SKM-1 treated with dmso at 0.1 percent for 144 hours (cell line): ENCODE measurements at regions not wholly inside any gene's neighbourhood (a gene's known extent, or its start where the extent isn't known, plus 50 kb on each side); places are given as distances from the start of the nearest gene placed in this dataset.

Experiments
- DNase-seq: peaks from one replicate; lab custom pipeline; 2025; ENCODE audit not compliant: unreplicated experiment; lab: John Stamatoyannopoulos, UW

GRCh38 chr4:157887316-157887715 lies 285.5 kb downstream of the GASK1B start:
- no peak for DNase-seq

- DNase-seq = no peak
Measured at GRCh38 chr4:157886645-157887044, 286.2 kb downstream of the GASK1B start.

GRCh38 chr4:157885811-157886210 lies 287.0 kb downstream of the GASK1B start:
- no peak for DNase-seq

GRCh38 chr4:157882901-157883300 lies 289.9 kb downstream of the GASK1B start:
- DNase-seq = no peak

GRCh38 chr4:157880761-157881160 lies 292.1 kb downstream of the GASK1B start:
- DNase-seq = no peak

- DNase-seq = no peak
Measured at GRCh38 chr4:157854819-157855218, 318.0 kb downstream of the GASK1B start.

- no peak for DNase-seq
Measured at GRCh38 chr4:157840648-157841047, 332.2 kb downstream of the GASK1B start.

GRCh38 chr4:157840034-157840433 lies 332.8 kb downstream of the GASK1B start:
- no peak for DNase-seq

- DNase-seq = no peak
Measured at GRCh38 chr4:157838366-157838765, 334.5 kb downstream of the GASK1B start.

GRCh38 chr4:157837071-157837703 lies 335.6 kb downstream of the GASK1B start:
- no peak for DNase-seq

GRCh38 chr4:157832596-157832995 lies 340.2 kb downstream of the GASK1B start:
- DNase-seq = no peak

- DNase-seq = no peak
Measured at GRCh38 chr4:157824021-157824420, 348.8 kb downstream of the GASK1B start.

- no peak for DNase-seq
Measured at GRCh38 chr4:157821814-157822213, 351.0 kb downstream of the GASK1B start.

- no peak for DNase-seq
Measured at GRCh38 chr4:157819693-157820464, 352.9 kb downstream of the GASK1B start.

- DNase-seq = no peak
Measured at GRCh38 chr4:157818946-157819692, 353.7 kb downstream of the GASK1B start.

GRCh38 chr4:157810137-157810774 lies 362.6 kb downstream of the GASK1B start:
- DNase-seq = no peak

GRCh38 chr4:157808796-157809383 lies 363.9 kb downstream of the GASK1B start:
- DNase-seq = no peak

GRCh38 chr4:157806184-157806583 lies 366.6 kb downstream of the GASK1B start:
- no peak for DNase-seq

GRCh38 chr4:157804986-157805385 lies 367.8 kb downstream of the GASK1B start:
- no peak for DNase-seq

- DNase-seq = no peak
Measured at GRCh38 chr4:157803845-157804521, 368.8 kb downstream of the GASK1B start.

GRCh38 chr4:157803421-157803820 lies 369.4 kb downstream of the GASK1B start:
- DNase-seq = no peak
